HepG2 (cell line): ENCODE measurements at regions not wholly inside any gene's neighbourhood (a gene's known extent, or its start where the extent isn't known, plus 50 kb on each side); places are given as distances from the start of the nearest gene placed in this dataset.

Source experiments
- FOXJ3 ChIP-seq: sonication (generic); formaldehyde crosslinking; IDR thresholded peaks from 2 replicates; pipeline ENCODE4 v1.4.0; 2020; ENCODE audit warnings: missing genetic modification reagents, mild to moderate bottlenecking, borderline replicate concordance
- HCFC1 ChIP-seq: fragments of 150-350 bp; IDR thresholded peaks from 2 replicates; pipeline ENCODE4 v1.6.1; 2014; ENCODE audit warnings: low read depth, low read length
- MTERF4 ChIP-seq: sonication (generic); formaldehyde crosslinking; IDR thresholded peaks from 2 replicates; pipeline ENCODE4 v1.8.0; 2023; ENCODE audit warnings: mild to moderate bottlenecking, missing genetic modification reagents
- RFX5 ChIP-seq: IDR thresholded peaks from 2 replicates; pipeline ENCODE4 v1.6.1; 2011; ENCODE audit warnings: low read depth, low read length, improper control_type of control experiment
- SMAD9 ChIP-seq: sonication (generic); formaldehyde crosslinking; IDR thresholded peaks from 2 replicates; pipeline ENCODE4 v1.5.1; 2020; ENCODE audit warnings: mild to moderate bottlenecking, missing genetic modification reagents
- ZBTB44 ChIP-seq: sonication (generic); formaldehyde crosslinking; IDR thresholded peaks from 2 replicates; pipeline ENCODE4 v1.4.0; 2020; ENCODE audit warnings: missing genetic modification reagents
- ZNF121 ChIP-seq: sonication (generic); formaldehyde crosslinking; IDR thresholded peaks from 2 replicates; pipeline ENCODE4 v1.5.0; 2020; ENCODE audit warnings: mild to moderate bottlenecking, missing genetic modification reagents
- ZNF253 ChIP-seq: sonication (generic); formaldehyde crosslinking; IDR thresholded peaks from 2 replicates; pipeline ENCODE4 v1.8.0; 2022; ENCODE audit warnings: mild to moderate bottlenecking, missing genetic modification reagents, borderline replicate concordance
- ZNF350 ChIP-seq: sonication (generic); formaldehyde crosslinking; IDR thresholded peaks from 2 replicates; pipeline ENCODE4 v1.4.0; 2020; ENCODE audit warnings: mild to moderate bottlenecking, low read depth, missing genetic modification reagents, borderline replicate concordance
- ZNF644 ChIP-seq: IDR thresholded peaks from 2 replicates; pipeline ENCODE4 v1.6.1; 2016; ENCODE audit warnings: low read depth
- ZSCAN29 ChIP-seq: sonication (generic); formaldehyde crosslinking; conservative IDR thresholded peaks from 2 replicates; pipeline ENCODE4 v1.4.0; 2020; ENCODE audit warnings: mild to moderate bottlenecking, missing genetic modification reagents
- TF ChIP-seq, protein P1 (sequence below): sonication (generic); formaldehyde crosslinking; conservative IDR thresholded peaks from 2 replicates; pipeline ENCODE4 v1.8.0; 2022; ENCODE audit warnings: missing genetic modification reagents
- TF ChIP-seq, protein P2 (sequence below), 2 experiments: fragments of 450-650 bp in 1 of 2; sonication (generic) in 1 of 2; formaldehyde crosslinking in 1 of 2; IDR thresholded peaks; 2 replicates each; pipeline versions ENCODE4 v1.6.1 to v1.8.0; 2016 to 2022; ENCODE audit warnings: antibody characterized with exemption in 1 of 2, mild to moderate bottlenecking in 1 of 2, missing genetic modification reagents in 1 of 2
- TF ChIP-seq, protein P3 (sequence below): sonication (generic); formaldehyde crosslinking; IDR thresholded peaks from 2 replicates; pipeline ENCODE4 v1.4.0; 2020; ENCODE audit warnings: missing genetic modification reagents; ENCODE audit errors: not compliant biosample characterization

DNA sequence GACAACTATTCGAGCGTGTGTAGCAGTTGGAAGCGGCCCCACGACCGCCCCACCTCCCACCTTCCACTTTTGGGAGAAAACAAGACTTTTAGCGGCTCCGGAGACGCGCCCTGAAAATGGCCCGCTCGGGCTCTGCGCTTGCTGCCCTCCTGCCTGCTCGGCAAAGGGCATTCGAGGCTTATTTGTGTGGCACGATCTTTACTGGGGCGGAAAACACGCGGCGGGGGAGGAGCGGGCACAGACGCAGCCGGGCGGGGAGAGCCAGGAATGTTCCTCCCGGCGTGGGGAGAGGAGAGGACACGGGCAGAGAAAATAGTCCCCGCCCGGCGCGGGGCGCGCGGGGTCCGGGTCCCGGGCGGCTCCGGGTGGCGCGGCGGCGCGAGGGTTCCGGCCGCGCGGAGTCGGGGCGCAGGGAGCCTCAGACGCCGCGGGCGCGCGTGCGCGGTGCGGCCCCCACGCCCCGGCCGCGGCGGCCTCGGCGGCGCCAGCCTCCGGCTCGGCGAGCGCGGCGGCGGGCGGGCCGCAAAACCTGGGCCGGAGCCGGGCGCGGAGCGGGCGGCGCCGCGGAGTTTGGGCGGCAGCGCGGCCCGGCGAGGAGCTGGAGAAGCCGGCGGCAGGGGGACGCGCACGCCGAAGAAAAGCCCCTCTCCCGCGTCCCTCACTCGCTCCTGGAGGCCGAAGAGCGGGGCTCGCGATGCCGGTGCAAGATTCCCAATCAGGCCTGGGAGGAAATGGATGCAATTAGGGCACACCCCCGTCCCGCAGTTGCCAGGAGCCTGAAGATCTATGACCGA is 90.0 kb upstream of the ARID1B start (continued):
- TF ChIP-seq ZNF121: no peak
- TF ChIP-seq, protein P1, sequence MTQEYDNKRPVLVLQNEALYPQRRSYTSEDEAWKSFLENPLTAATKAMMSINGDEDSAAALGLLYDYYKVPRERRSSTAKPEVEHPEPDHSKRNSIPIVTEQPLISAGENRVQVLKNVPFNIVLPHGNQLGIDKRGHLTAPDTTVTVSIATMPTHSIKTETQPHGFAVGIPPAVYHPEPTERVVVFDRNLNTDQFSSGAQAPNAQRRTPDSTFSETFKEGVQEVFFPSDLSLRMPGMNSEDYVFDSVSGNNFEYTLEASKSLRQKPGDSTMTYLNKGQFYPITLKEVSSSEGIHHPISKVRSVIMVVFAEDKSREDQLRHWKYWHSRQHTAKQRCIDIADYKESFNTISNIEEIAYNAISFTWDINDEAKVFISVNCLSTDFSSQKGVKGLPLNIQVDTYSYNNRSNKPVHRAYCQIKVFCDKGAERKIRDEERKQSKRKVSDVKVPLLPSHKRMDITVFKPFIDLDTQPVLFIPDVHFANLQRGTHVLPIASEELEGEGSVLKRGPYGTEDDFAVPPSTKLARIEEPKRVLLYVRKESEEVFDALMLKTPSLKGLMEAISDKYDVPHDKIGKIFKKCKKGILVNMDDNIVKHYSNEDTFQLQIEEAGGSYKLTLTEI (CRISPR knock-in tag): no peak
- TF ChIP-seq HCFC1: peak; percentile 47; the same call in 1 of the 2 replicates
- no peak for TF ChIP-seq ZBTB44 (CRISPR knock-in tag)
- no peak for TF ChIP-seq FOXJ3 (CRISPR knock-in tag)
- TF ChIP-seq ZNF644 (CRISPR knock-in tag): no peak
- no peak for TF ChIP-seq ZSCAN29 (CRISPR knock-in tag)
- no peak for TF ChIP-seq SMAD9 (CRISPR knock-in tag)
- no peak for TF ChIP-seq RFX5
- TF ChIP-seq, protein P2, sequence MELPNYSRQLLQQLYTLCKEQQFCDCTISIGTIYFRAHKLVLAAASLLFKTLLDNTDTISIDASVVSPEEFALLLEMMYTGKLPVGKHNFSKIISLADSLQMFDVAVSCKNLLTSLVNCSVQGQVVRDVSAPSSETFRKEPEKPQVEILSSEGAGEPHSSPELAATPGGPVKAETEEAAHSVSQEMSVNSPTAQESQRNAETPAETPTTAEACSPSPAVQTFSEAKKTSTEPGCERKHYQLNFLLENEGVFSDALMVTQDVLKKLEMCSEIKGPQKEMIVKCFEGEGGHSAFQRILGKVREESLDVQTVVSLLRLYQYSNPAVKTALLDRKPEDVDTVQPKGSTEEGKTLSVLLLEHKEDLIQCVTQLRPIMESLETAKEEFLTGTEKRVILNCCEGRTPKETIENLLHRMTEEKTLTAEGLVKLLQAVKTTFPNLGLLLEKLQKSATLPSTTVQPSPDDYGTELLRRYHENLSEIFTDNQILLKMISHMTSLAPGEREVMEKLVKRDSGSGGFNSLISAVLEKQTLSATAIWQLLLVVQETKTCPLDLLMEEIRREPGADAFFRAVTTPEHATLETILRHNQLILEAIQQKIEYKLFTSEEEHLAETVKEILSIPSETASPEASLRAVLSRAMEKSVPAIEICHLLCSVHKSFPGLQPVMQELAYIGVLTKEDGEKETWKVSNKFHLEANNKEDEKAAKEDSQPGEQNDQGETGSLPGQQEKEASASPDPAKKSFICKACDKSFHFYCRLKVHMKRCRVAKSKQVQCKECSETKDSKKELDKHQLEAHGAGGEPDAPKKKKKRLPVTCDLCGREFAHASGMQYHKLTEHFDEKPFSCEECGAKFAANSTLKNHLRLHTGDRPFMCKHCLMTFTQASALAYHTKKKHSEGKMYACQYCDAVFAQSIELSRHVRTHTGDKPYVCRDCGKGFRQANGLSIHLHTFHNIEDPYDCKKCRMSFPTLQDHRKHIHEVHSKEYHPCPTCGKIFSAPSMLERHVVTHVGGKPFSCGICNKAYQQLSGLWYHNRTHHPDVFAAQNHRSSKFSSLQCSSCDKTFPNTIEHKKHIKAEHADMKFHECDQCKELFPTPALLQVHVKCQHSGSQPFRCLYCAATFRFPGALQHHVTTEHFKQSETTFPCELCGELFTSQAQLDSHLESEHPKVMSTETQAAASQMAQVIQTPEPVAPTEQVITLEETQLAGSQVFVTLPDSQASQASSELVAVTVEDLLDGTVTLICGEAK (IDR thresholded peaks at IDR 0.05): no peak
- TF ChIP-seq, protein P2 (CRISPR knock-in tag; IDR thresholded peaks at IDR 0.05): peak; percentile 59; the same call in 1 of the 2 replicates
- TF ChIP-seq, protein P3, sequence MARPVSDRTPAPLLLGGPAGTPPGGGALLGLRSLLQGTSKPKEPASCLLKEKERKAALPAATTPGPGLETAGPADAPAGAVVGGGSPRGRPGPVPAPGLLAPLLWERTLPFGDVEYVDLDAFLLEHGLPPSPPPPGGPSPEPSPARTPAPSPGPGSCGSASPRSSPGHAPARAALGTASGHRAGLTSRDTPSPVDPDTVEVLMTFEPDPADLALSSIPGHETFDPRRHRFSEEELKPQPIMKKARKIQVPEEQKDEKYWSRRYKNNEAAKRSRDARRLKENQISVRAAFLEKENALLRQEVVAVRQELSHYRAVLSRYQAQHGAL (CRISPR knock-in tag): no peak
- TF ChIP-seq MTERF4 (CRISPR knock-in tag): no peak
- no peak; the same call in 1 of the 2 replicates for TF ChIP-seq ZNF253 (CRISPR knock-in tag)
- peak; percentile 68 for TF ChIP-seq ZNF350 (CRISPR knock-in tag)
